ENCODE measurements at regions not wholly inside any gene's neighbourhood (a gene's known extent, or its start where the extent isn't known, plus 50 kb on each side); places are given as distances from the start of the nearest gene placed in this dataset.
A peak's percentile ranks its signal among the peaks of the same experiment; 100 is the strongest.

DNA sequence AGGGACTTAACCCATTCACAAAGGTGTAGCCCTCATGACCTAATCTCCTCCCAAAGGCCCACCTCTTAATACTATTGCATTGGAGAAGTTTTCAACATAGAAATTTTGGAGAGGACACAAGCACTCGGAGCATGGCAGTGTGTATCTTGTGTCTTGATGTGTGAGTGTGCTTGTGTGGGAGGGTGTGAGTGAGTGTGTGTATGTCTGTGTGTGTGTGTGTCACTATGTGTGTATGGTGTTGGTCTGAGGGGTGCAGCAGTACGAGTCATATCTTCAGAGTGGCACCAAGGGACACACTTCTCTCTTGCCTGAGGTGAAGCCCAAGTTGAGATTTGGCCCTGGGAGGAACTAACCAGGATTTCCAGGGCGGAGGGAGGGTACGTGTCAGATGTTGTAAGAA is 73.7 kb downstream of the NAV1 start:
- WGBS (ENCODE audit: extremely low coverage, insufficient coverage, low lambda C conversion rate): no CpG with 5 or more reads among the region's 4 CpGs
- Histone ChIP-seq H3K4me3 (ENCODE audit: low read length) (no peak overlapping the region), H4K5ac (ENCODE audit: low read length) (no peak overlapping the region), H3K9ac (ENCODE audit: low read length) (no peak overlapping the region), H3K27me3 (ENCODE audit: insufficient read depth, low read length, poor library complexity) (no peaks in the 10 kb centered on the region), H3K23ac (ENCODE audit: low read length) (no peak overlapping the region), H3K4me2 (ENCODE audit: low read length) (no peak overlapping the region), H2BK15ac (replicated peaks; ENCODE audit: low read depth) (no peak overlapping the region), H3K18ac (ENCODE audit: low read length) (no peak overlapping the region), H4K8ac (ENCODE audit: low read depth, low read length) (no peak overlapping the region), H3K36me3 (ENCODE audit: control insufficient read depth, insufficient read depth, low read length) (no peaks in the 10 kb centered on the region), H2BK120ac (ENCODE audit: low read depth, low read length) (no peak overlapping the region), H2AK5ac (ENCODE audit: low read length) (no peak overlapping the region), H3K79me1 (ENCODE audit: low read length) (no peaks in the 10 kb centered on the region), H3K4me1 (ENCODE audit: control insufficient read depth, low read depth, low read length) (no peaks in the 10 kb centered on the region), H3K27ac (ENCODE audit: low read depth, low read length) (no peak overlapping the region), H3K79me2 (ENCODE audit: control insufficient read depth, insufficient read depth, low read length) (no peaks in the 10 kb centered on the region), H3K4ac (ENCODE audit: low read depth, low read length) (no peak overlapping the region), H2BK5ac (ENCODE audit: low read length) (no peak overlapping the region), H3K56ac (ENCODE audit: low read length) (no peak overlapping the region)
- DNase-seq: no peak

DNA sequence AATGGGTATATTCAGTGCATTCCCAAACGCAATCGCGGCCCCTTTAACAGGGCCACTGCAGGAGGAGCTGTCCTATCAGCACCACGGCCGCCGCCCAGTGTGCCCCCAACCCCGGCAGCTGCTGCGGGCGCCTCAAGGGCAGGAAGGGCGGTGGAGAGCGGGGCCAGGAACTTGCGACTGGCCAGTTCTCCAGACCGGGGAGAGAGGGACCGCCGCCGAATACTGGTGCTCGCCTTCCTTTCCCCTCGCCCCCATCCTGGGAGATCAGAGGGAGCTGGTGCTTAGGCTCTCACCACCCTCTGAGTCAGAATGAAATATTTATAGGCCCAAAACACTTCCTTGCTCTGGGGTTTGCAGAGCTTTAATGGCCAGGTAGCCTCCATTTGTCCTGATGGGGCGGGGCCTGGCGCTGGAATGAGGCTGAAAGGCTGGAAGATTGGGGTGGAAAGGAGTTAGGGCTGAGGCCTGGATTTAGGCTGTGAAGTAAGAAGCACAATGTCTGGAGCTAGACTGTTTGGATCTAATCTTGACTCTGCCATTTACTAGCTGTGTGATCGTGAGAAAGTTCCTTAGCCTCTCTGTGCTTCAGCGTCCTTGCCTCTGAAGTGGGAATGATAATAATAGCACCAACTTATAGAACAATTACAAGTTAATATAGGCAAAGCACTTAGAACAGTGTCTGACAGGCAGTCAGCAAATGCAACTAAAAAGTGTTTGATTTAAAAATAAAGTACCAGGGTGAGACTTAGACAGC is 75.5 kb downstream of the NAV1 start:
- Histone ChIP-seq H3K4me2 (ENCODE audit: low read length) (peak overlapping the region; percentile 53), H2BK120ac (ENCODE audit: low read depth, low read length) (no peak overlapping the region), H4K8ac (ENCODE audit: low read depth, low read length) (no peak overlapping the region), H3K27ac (ENCODE audit: low read depth, low read length) (no peak overlapping the region), H3K18ac (ENCODE audit: low read length) (no peak overlapping the region), H3K27me3 (ENCODE audit: insufficient read depth, low read length, poor library complexity) (no peaks in the 10 kb centered on the region), H3K56ac (ENCODE audit: low read length) (no peak overlapping the region), H3K79me2 (ENCODE audit: control insufficient read depth, insufficient read depth, low read length) (no peaks in the 10 kb centered on the region), H4K5ac (ENCODE audit: low read length) (no peak overlapping the region), H3K9ac (ENCODE audit: low read length) (no peak overlapping the region), H2BK15ac (replicated peaks; ENCODE audit: low read depth) (no peak overlapping the region), H3K23ac (ENCODE audit: low read length) (no peak overlapping the region), H3K4me3 (ENCODE audit: low read length) (no peak overlapping the region), H3K4me1 (ENCODE audit: control insufficient read depth, low read depth, low read length) (no peaks in the 10 kb centered on the region), H2AK5ac (ENCODE audit: low read length) (no peak overlapping the region), H3K4ac (ENCODE audit: low read depth, low read length) (no peak overlapping the region), H2BK5ac (ENCODE audit: low read length) (no peak overlapping the region), H3K36me3 (ENCODE audit: control insufficient read depth, insufficient read depth, low read length) (no peaks in the 10 kb centered on the region), H3K79me1 (ENCODE audit: low read length) (no peaks in the 10 kb centered on the region)
- peak; percentile 82 for DNase-seq
- no CpG with 5 or more reads among the region's 22 CpGs for WGBS (ENCODE audit: extremely low coverage, insufficient coverage, low lambda C conversion rate)

DNA sequence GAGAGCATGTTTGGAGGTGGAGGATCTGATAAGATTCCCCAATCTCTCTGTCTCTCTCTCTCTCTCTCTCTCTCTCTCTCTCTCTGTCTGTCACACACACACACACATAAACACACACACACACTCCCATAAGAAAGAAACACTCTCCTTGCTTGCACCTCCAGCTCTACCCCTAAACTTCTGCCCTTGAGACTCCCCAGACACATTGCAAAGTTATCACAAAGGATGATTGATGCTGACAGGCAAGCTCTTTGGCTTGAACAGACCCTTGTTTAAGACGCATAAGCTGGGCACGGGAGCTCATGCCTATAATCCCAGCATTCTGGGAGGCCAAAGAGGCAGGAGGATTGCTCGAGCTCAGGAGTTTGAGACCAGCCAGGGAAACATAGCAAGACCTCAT is 78.2 kb downstream of the NAV1 start:
- no peak for DNase-seq
- no peaks in the 10 kb centered on the region for H3K4me1 ChIP-seq (ENCODE audit: control insufficient read depth, low read depth, low read length)
- H3K9ac ChIP-seq (ENCODE audit: low read length): no peak overlapping the region
- H3K27ac ChIP-seq (ENCODE audit: low read depth, low read length): no peak overlapping the region
- H3K4ac ChIP-seq (ENCODE audit: low read depth, low read length): no peak overlapping the region
- H2BK15ac ChIP-seq (replicated peaks; ENCODE audit: low read depth): no peak overlapping the region
- H2BK5ac ChIP-seq (ENCODE audit: low read length): no peak overlapping the region
- no peak overlapping the region for H3K4me2 ChIP-seq (ENCODE audit: low read length)
- H3K27me3 ChIP-seq (ENCODE audit: insufficient read depth, low read length, poor library complexity): no peaks in the 10 kb centered on the region
- H3K56ac ChIP-seq (ENCODE audit: low read length): no peak overlapping the region
- no peaks in the 10 kb centered on the region for H3K36me3 ChIP-seq (ENCODE audit: control insufficient read depth, insufficient read depth, low read length)
- H3K23ac ChIP-seq (ENCODE audit: low read length): no peak overlapping the region
- H2BK120ac ChIP-seq (ENCODE audit: low read depth, low read length): no peak overlapping the region
- H4K5ac ChIP-seq (ENCODE audit: low read length): no peak overlapping the region
- H3K4me3 ChIP-seq (ENCODE audit: low read length): no peak overlapping the region
- H4K8ac ChIP-seq (ENCODE audit: low read depth, low read length): no peak overlapping the region
- H3K79me2 ChIP-seq (ENCODE audit: control insufficient read depth, insufficient read depth, low read length): no peaks in the 10 kb centered on the region
- no CpG with 5 or more reads among the region's 3 CpGs for WGBS (ENCODE audit: extremely low coverage, insufficient coverage, low lambda C conversion rate)
- no peaks in the 10 kb centered on the region for H3K79me1 ChIP-seq (ENCODE audit: low read length)
- H3K18ac ChIP-seq (ENCODE audit: low read length): no peak overlapping the region
- H2AK5ac ChIP-seq (ENCODE audit: low read length): no peak overlapping the region

DNA sequence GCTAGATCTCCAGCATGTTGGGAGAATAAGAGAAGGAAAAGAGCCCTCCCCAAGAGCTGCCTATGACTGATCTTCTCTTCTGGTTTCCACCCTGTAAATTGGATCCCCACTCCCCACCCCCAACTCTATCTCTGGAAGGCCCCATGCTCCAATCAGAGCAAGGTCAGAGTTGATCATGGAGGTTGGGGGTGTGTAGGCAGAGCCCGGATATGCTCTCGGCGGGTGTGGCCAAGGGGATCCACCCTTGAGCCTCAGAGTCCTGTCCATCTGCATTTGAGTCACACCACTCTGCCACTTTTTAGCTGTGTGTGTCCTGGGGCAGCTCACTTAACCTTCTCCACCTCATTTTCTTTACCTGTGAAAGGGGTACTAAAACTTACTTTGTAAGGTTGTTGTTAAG is 79.5 kb downstream of the NAV1 start:
- no peak overlapping the region for H4K5ac ChIP-seq (ENCODE audit: low read length)
- H3K18ac ChIP-seq (ENCODE audit: low read length): no peak overlapping the region
- no peak overlapping the region for H2BK5ac ChIP-seq (ENCODE audit: low read length)
- H3K9ac ChIP-seq (ENCODE audit: low read length): no peak overlapping the region
- H3K36me3 ChIP-seq (ENCODE audit: control insufficient read depth, insufficient read depth, low read length): no peaks in the 10 kb centered on the region
- no peak overlapping the region for H3K23ac ChIP-seq (ENCODE audit: low read length)
- no peak overlapping the region for H3K27ac ChIP-seq (ENCODE audit: low read depth, low read length)
- H3K4ac ChIP-seq (ENCODE audit: low read depth, low read length): no peak overlapping the region
- no peak overlapping the region for H2AK5ac ChIP-seq (ENCODE audit: low read length)
- H3K27me3 ChIP-seq (ENCODE audit: insufficient read depth, low read length, poor library complexity): no peaks in the 10 kb centered on the region
- no peak overlapping the region for H3K56ac ChIP-seq (ENCODE audit: low read length)
- no peaks in the 10 kb centered on the region for H3K4me1 ChIP-seq (ENCODE audit: control insufficient read depth, low read depth, low read length)
- H2BK15ac ChIP-seq (replicated peaks; ENCODE audit: low read depth): no peak overlapping the region
- no peak overlapping the region for H4K8ac ChIP-seq (ENCODE audit: low read depth, low read length)
- no peak overlapping the region for H3K4me2 ChIP-seq (ENCODE audit: low read length)
- H2BK120ac ChIP-seq (ENCODE audit: low read depth, low read length): no peak overlapping the region
- H3K4me3 ChIP-seq (ENCODE audit: low read length): no peak overlapping the region
- H3K79me1 ChIP-seq (ENCODE audit: low read length): no peaks in the 10 kb centered on the region
- no CpG with 5 or more reads among the region's 3 CpGs for WGBS (ENCODE audit: extremely low coverage, insufficient coverage, low lambda C conversion rate)
- no peaks in the 10 kb centered on the region for H3K79me2 ChIP-seq (ENCODE audit: control insufficient read depth, insufficient read depth, low read length)
- no peak for DNase-seq

DNA sequence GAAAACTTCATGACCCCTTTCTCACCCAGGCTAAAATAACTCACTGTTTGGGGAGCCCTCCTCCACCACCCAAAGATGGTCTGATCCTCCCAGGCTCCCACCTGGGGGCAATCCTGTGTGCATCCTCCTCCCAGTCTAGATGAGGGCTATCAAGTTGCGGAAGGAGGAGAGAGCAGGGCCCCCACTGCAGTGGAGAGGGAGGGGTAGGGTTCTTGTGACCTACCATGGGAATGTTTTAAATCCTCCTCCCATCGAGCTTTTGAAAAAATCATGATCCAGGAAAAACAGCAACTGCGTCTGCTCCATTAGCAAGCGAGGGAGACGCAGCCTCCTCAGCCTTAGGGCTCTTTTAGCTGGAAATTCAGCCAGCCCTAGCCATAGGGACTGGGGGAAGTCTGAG is 80.0 kb downstream of the NAV1 start:
- H2BK15ac ChIP-seq (replicated peaks; ENCODE audit: low read depth): no peak overlapping the region
- no peak overlapping the region for H2AK5ac ChIP-seq (ENCODE audit: low read length)
- H3K4ac ChIP-seq (ENCODE audit: low read depth, low read length): no peak overlapping the region
- DNase-seq: no peak
- no peaks in the 10 kb centered on the region for H3K79me2 ChIP-seq (ENCODE audit: control insufficient read depth, insufficient read depth, low read length)
- H3K4me3 ChIP-seq (ENCODE audit: low read length): no peak overlapping the region
- no peak overlapping the region for H4K8ac ChIP-seq (ENCODE audit: low read depth, low read length)
- no peak overlapping the region for H3K56ac ChIP-seq (ENCODE audit: low read length)
- H4K5ac ChIP-seq (ENCODE audit: low read length): no peak overlapping the region
- no peak overlapping the region for H3K4me2 ChIP-seq (ENCODE audit: low read length)
- no peaks in the 10 kb centered on the region for H3K79me1 ChIP-seq (ENCODE audit: low read length)
- H3K18ac ChIP-seq (ENCODE audit: low read length): no peak overlapping the region
- H3K27ac ChIP-seq (ENCODE audit: low read depth, low read length): no peak overlapping the region
- no peaks in the 10 kb centered on the region for H3K4me1 ChIP-seq (ENCODE audit: control insufficient read depth, low read depth, low read length)
- H2BK120ac ChIP-seq (ENCODE audit: low read depth, low read length): no peak overlapping the region
- no peak overlapping the region for H2BK5ac ChIP-seq (ENCODE audit: low read length)
- H3K23ac ChIP-seq (ENCODE audit: low read length): no peak overlapping the region
- H3K36me3 ChIP-seq (ENCODE audit: control insufficient read depth, insufficient read depth, low read length): no peaks in the 10 kb centered on the region
- no peak overlapping the region for H3K9ac ChIP-seq (ENCODE audit: low read length)
- H3K27me3 ChIP-seq (ENCODE audit: insufficient read depth, low read length, poor library complexity): no peaks in the 10 kb centered on the region
- no CpG with 5 or more reads among the region's 5 CpGs for WGBS (ENCODE audit: extremely low coverage, insufficient coverage, low lambda C conversion rate)

DNA sequence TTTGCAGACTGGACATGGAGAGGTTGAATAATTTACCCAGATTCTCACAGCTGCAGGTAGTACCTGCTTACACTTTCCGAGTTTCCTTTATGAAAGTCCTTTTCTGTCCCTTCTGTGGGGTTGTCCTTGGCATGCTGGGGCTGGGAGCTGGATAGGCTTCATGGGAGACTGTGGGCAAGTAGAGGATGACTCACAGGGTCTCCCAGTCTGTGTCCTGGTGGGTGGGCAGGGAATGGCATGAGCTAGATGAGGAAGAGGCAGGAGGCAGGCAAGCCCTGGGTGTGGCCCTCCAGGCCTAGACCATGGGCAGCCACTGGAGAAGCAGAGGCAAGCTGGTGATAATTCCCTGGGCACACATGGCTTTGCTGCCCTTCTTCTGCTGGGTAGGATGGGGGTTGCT is 80.6 kb downstream of the NAV1 start:
- Histone ChIP-seq H4K5ac (ENCODE audit: low read length) (no peak overlapping the region), H3K4me1 (ENCODE audit: control insufficient read depth, low read depth, low read length) (no peaks in the 10 kb centered on the region), H3K36me3 (ENCODE audit: control insufficient read depth, insufficient read depth, low read length) (no peaks in the 10 kb centered on the region), H2AK5ac (ENCODE audit: low read length) (no peak overlapping the region), H3K4ac (ENCODE audit: low read depth, low read length) (no peak overlapping the region), H2BK120ac (ENCODE audit: low read depth, low read length) (no peak overlapping the region), H3K23ac (ENCODE audit: low read length) (no peak overlapping the region), H3K27me3 (ENCODE audit: insufficient read depth, low read length, poor library complexity) (no peaks in the 10 kb centered on the region), H3K18ac (ENCODE audit: low read length) (no peak overlapping the region), H3K4me2 (ENCODE audit: low read length) (no peak overlapping the region), H3K79me2 (ENCODE audit: control insufficient read depth, insufficient read depth, low read length) (no peaks in the 10 kb centered on the region), H4K8ac (ENCODE audit: low read depth, low read length) (no peak overlapping the region), H3K4me3 (ENCODE audit: low read length) (no peak overlapping the region), H3K27ac (ENCODE audit: low read depth, low read length) (no peak overlapping the region), H2BK5ac (ENCODE audit: low read length) (no peak overlapping the region), H3K9ac (ENCODE audit: low read length) (no peak overlapping the region), H3K56ac (ENCODE audit: low read length) (no peak overlapping the region), H3K79me1 (ENCODE audit: low read length) (no peaks in the 10 kb centered on the region), H2BK15ac (replicated peaks; ENCODE audit: low read depth) (no peak overlapping the region)
- no peak for DNase-seq
- no CpG with 5 or more reads among the region's 1 CpG for WGBS (ENCODE audit: extremely low coverage, insufficient coverage, low lambda C conversion rate)

Data from mesendoderm (in vitro differentiated cells).